SU-DHL-6 (cell line): ENCODE measurements at regions not wholly inside any gene's neighbourhood (a gene's known extent, or its start where the extent isn't known, plus 50 kb on each side); places are given as distances from the start of the nearest gene placed in this dataset.

Experiments
- CTCF ChIP-seq: fragments of 200-600 bp; sonication (generic); IDR thresholded peaks from one replicate; pipeline ENCODE4 v1.5.1; 2017; ENCODE audit warnings: antibody characterized with exemption, mild to moderate bottlenecking, low read length, moderate library complexity; ENCODE audit not compliant: insufficient read depth, poor library complexity, severe bottlenecking
- EZH2phosphoT487 ChIP-seq: fragments of 200-600 bp; sonication (generic), shearing (Covaris generic); conservative IDR thresholded peaks from 2 replicates; pipeline ENCODE4 v1.6.1; 2018; ENCODE audit warnings: mild to moderate bottlenecking, antibody characterized with exemption, low read length, moderate library complexity, mixed read lengths

- no peak for TF ChIP-seq CTCF
- no peak for TF ChIP-seq EZH2phosphoT487
Measured at GRCh38 chr5:133878236-133878555, 90.2 kb downstream of the C5orf15 start.
